ENCODE measurements at regions not wholly inside any gene's neighbourhood (a gene's known extent, or its start where the extent isn't known, plus 50 kb on each side); places are given as distances from the start of the nearest gene placed in this dataset.

DNA sequence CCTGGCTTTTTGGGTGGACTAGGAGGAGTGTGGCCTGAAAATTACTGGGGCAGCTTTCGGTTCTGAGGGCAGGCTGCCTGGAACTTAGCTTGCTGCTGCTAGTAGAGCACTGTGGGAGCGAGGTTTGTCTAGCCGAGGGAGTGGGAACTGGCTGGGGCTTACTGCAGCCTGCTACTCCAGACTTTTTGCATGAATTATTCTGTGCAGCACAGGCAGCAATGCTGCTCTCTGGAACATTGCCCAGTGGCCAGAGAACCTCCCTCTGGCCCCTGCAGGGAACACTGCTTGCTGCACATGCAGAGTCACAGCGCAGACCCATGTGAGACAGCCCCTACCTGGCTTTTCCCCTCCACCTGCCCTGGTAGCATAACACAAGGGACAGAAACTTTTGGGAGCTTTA lies 263.9 kb upstream of the SLITRK2 start:
- TF ChIP-seq, protein P1, sequence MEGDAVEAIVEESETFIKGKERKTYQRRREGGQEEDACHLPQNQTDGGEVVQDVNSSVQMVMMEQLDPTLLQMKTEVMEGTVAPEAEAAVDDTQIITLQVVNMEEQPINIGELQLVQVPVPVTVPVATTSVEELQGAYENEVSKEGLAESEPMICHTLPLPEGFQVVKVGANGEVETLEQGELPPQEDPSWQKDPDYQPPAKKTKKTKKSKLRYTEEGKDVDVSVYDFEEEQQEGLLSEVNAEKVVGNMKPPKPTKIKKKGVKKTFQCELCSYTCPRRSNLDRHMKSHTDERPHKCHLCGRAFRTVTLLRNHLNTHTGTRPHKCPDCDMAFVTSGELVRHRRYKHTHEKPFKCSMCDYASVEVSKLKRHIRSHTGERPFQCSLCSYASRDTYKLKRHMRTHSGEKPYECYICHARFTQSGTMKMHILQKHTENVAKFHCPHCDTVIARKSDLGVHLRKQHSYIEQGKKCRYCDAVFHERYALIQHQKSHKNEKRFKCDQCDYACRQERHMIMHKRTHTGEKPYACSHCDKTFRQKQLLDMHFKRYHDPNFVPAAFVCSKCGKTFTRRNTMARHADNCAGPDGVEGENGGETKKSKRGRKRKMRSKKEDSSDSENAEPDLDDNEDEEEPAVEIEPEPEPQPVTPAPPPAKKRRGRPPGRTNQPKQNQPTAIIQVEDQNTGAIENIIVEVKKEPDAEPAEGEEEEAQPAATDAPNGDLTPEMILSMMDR (IDR thresholded peaks at IDR 0.05), result no peak
- TF ChIP-seq ZFX (IDR thresholded peaks at IDR 0.05; ENCODE audit: borderline replicate concordance), result no peak
- H3K27ac ChIP-seq, result no peak overlapping the region

DNA sequence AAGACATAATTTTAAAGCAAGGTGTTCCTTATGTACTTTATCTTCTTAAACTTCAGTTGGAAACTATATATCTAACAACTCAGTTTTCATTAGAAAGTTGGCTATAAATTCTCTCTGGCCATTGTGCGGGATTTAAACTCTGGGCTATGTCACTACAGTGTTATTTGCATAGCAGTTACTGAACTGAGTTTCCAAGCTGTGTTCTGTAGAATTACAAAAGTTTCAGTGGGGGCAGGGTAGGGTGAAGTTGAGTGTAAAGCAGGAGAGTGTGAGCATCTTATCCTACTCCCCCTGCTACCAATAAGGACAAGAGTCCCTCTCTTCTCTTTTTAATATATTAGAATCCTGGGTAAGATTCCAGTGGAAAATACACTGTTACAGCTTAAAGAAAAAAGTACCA lies 254.5 kb upstream of the SLITRK2 start:
- no peak overlapping the region for H3K27ac ChIP-seq
- no peak for TF ChIP-seq ZFX (IDR thresholded peaks at IDR 0.05; ENCODE audit: borderline replicate concordance)
- TF ChIP-seq, protein P1 (IDR thresholded peaks at IDR 0.05), result no peak

DNA sequence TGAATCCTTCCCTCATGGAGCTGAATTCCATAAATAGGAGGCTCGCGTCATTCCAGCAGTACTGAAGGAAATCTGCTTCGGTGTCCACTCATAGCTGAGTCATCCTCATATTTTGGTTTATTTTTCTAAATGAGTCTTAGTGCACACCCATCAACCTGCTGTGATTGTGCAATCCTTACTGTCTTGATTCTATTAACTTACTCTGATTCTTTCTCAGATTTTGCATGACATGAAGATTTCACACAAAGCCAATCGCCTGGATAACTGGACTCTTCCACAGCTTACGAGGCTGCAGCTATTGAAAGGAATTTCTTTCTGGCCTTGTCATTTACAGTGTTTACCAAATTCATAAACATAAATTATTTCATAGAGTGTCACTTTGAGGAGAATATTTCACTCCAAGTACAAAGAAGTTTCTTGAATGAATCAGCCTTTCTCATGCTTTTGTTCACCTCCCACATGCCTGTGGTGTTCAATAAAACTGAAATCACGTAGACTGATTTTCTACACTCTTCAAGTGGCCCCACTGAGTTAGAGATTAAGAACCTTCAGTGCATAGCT lies 207.6 kb upstream of the SLITRK2 start:
- H3K27ac ChIP-seq, result no peak overlapping the region
- no peak for TF ChIP-seq ZFX (IDR thresholded peaks at IDR 0.05; ENCODE audit: borderline replicate concordance)
- TF ChIP-seq, protein P1 (IDR thresholded peaks at IDR 0.05), result no peak

DNA sequence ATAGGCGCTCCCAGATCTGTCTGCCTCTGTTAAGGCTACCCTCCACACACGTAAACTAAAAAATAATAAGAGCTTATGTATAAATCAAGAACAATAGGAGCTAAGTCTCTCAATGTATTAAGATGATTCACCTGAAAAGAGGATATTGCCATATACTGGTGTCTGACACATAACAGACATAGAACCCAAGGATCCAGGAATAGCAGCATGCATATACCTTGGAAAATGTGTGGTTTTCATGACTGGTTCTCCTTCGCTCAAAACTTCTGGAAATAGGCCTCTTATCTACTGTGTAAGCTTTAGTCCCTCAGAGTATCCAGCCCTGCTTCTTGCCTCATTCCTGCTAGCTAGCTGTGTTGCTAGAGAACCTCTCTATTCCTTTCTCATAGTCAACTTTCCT lies 203.7 kb upstream of the SLITRK2 start:
- TF ChIP-seq, protein P1 (IDR thresholded peaks at IDR 0.05), result no peak
- no peak for TF ChIP-seq ZFX (IDR thresholded peaks at IDR 0.05; ENCODE audit: borderline replicate concordance)
- no peak overlapping the region for H3K27ac ChIP-seq

DNA sequence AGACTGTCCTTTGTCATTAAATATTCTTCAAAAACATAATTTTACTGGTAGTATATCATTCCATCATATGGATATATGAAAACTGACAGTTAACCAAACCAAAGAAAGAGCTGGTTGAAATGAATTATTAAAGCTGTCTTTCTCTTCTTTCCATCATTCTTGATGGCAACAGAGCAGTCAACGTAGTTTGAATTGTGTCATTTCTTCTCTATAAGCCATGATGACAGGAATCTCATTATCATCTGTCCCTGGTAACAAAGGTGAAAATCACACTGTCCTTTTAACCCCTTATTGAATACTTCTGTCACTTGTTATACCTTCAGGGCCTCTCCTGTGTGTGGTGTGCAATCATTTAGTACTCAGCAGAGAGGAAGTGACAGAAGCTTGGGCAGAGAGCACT lies 197.0 kb upstream of the SLITRK2 start:
- TF ChIP-seq, protein P1 (IDR thresholded peaks at IDR 0.05), result no peak
- no peak for TF ChIP-seq ZFX (IDR thresholded peaks at IDR 0.05; ENCODE audit: borderline replicate concordance)
- no peak overlapping the region for H3K27ac ChIP-seq

DNA sequence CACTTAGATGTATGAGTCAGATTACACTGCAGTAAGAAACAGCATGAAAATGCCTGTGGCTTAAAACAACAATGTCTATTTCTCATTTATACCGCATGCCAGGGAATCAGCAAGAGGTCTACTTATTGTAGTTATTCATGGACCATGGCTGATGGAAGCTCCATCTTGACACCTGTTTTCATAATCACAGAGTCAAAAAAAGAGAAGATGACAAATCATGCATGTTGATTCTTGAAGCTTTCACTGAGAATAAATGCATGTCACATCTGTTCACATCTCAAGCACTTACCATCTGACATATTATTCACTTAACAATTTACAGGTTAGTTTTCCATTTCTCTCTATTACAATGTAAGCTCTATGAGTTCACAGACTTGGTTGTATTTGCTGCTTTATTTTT lies 194.2 kb upstream of the SLITRK2 start:
- TF ChIP-seq, protein P1 (IDR thresholded peaks at IDR 0.05), result no peak
- H3K27ac ChIP-seq, result no peak overlapping the region

DNA sequence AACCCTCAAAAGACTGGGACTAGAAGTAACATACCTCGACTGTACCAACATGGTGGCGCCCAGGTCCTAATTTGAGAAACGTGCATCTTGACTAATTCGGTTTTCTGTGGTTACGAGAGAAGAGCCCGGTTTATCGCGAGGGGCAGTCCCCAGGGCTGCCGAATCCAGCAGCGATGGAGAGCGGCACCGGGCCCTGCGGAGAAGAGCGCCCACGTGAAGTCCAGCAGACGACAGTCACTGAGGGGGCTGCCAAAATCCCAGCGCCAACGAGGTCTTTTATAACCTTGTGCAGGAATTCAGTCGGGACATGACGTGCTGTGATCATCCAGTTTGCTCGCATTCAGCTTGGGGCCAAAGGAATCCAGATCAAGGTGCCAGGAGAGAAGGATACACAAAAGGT lies 187.5 kb upstream of the SLITRK2 start:
- TF ChIP-seq, protein P1 (IDR thresholded peaks at IDR 0.05), result no peak
- TF ChIP-seq ZFX (IDR thresholded peaks at IDR 0.05; ENCODE audit: borderline replicate concordance), result no peak
- H3K27ac ChIP-seq, result no peak overlapping the region
